ENCODE measurements at regions not wholly inside any gene's neighbourhood (a gene's known extent, or its start where the extent isn't known, plus 50 kb on each side); places are given as distances from the start of the nearest gene placed in this dataset.

DNA sequence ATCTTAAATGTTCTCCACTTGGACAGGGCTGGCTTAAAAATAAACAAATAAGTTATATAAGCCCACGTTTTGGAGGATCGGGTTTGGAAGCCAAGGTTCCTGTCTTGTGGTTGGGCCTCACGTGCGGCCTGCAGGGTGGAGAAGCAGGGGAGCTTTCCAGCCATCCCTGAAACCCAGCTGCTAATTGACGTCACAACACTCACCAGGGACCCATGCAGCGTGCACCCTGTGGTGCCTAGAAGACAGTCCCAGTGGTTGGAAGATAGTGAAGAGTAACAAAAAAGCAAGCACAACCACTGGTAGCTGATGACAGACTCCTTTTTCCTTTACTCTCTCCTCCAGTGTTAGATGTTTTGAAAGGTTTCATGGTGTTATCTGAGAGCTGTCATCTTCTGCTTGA lies 142.0 kb upstream of the RBPJ start:
- TF ChIP-seq EZH2 (IDR thresholded peaks at IDR 0.05; ENCODE audit: borderline replicate concordance, insufficient read depth, low read depth, low read length, poor library complexity, severe bottlenecking), result no peak
- TF ChIP-seq, protein P1, sequence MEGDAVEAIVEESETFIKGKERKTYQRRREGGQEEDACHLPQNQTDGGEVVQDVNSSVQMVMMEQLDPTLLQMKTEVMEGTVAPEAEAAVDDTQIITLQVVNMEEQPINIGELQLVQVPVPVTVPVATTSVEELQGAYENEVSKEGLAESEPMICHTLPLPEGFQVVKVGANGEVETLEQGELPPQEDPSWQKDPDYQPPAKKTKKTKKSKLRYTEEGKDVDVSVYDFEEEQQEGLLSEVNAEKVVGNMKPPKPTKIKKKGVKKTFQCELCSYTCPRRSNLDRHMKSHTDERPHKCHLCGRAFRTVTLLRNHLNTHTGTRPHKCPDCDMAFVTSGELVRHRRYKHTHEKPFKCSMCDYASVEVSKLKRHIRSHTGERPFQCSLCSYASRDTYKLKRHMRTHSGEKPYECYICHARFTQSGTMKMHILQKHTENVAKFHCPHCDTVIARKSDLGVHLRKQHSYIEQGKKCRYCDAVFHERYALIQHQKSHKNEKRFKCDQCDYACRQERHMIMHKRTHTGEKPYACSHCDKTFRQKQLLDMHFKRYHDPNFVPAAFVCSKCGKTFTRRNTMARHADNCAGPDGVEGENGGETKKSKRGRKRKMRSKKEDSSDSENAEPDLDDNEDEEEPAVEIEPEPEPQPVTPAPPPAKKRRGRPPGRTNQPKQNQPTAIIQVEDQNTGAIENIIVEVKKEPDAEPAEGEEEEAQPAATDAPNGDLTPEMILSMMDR (IDR thresholded peaks at IDR 0.05), result no peak
